OCI-LY3 (cell line): ENCODE measurements at regions not wholly inside any gene's neighbourhood (a gene's known extent, or its start where the extent isn't known, plus 50 kb on each side); places are given as distances from the start of the nearest gene placed in this dataset.

ENCODE experiments used
- H2AFZ ChIP-seq: fragments of 200-600, 300-600 bp; shearing (Covaris generic); 2 replicates; pipeline ENCODE4 v1.6.0; 2014; ENCODE audit warnings: antibody characterized with exemption, low read depth, low read length
- H3K27ac ChIP-seq: fragments of 200-600, 300-600 bp; sonication (generic); 2 replicates; pipeline ENCODE4 v1.5.1; 2014; ENCODE audit warnings: mild to moderate bottlenecking, low read length, moderate library complexity, mixed read lengths
- H3K27me3 ChIP-seq: fragments of 200-600, 300-600 bp; sonication (generic); 2 replicates; pipeline ENCODE4 v1.6.1; 2014; ENCODE audit warnings: low read depth, low read length, mixed read lengths
- H3K36me3 ChIP-seq: fragments of 200-600, 300-600 bp; sonication (generic); replicated peaks from 2 replicates; pipeline ENCODE3; 2014; ENCODE audit warnings: low read depth, low read length, mixed read lengths
- H3K4me1 ChIP-seq: fragments of 300-600, 200-600 bp; sonication (generic); 2 replicates; pipeline ENCODE4 v1.6.1; 2014; ENCODE audit warnings: low read length, mixed read lengths
- H3K4me2 ChIP-seq: fragments of 200-600, 300-600 bp; sonication (generic); 2 replicates; pipeline ENCODE4 v1.6.1; 2014; ENCODE audit warnings: low read length, mixed read lengths
- H3K4me3 ChIP-seq: fragments of 300-600, 200-600 bp; sonication (generic); 2 replicates; pipeline ENCODE4 v1.5.1; 2014; ENCODE audit warnings: antibody characterized with exemption, mild to moderate bottlenecking, low read length, moderate library complexity
- H3K79me2 ChIP-seq: fragments of 300-600, 200-600 bp; shearing (Covaris generic); 2 replicates; pipeline ENCODE4 v1.6.1; 2014; ENCODE audit warnings: mild to moderate bottlenecking, low read length, mixed read lengths
- H3K9ac ChIP-seq: fragments of 300-600, 200-600 bp; shearing (Covaris generic); 2 replicates; pipeline ENCODE4 v1.6.0; 2014; ENCODE audit warnings: mild to moderate bottlenecking, low read length, moderate library complexity
- H3K9me3 ChIP-seq: fragments of 200-600, 300-600 bp; shearing (Covaris generic); 2 replicates; pipeline ENCODE4 v1.6.1; 2014; ENCODE audit warnings: low read length, mixed read lengths; ENCODE audit not compliant: insufficient read depth
- H4K20me1 ChIP-seq: fragments of 200-600, 300-600 bp; sonication (generic); 2 replicates; pipeline ENCODE4 v1.6.1; 2016; ENCODE audit warnings: low read length, mixed read lengths; ENCODE audit not compliant: insufficient read depth
- CTCF ChIP-seq: fragments of 200-600, 300-600 bp; sonication (generic); IDR thresholded peaks from 2 replicates; pipeline ENCODE4 v1.5.1; 2014; ENCODE audit warnings: antibody characterized with exemption, low read length, low read depth
- EZH2phosphoT487 ChIP-seq: fragments of 200-600 bp; shearing (Covaris generic); IDR thresholded peaks from 2 replicates; pipeline ENCODE4 v1.6.1; 2018; ENCODE audit warnings: antibody characterized with exemption, mixed run types, low read depth

GRCh38 chr19:31171936-31172335 lies 177.3 kb downstream of the TSHZ3 start:
- Histone ChIP-seq H3K79me2 (no peaks in the 10 kb centered on the region), H4K20me1 (no peaks in the 10 kb centered on the region), H3K36me3 (no peaks in the 10 kb centered on the region), H3K9me3 (no peaks in the 10 kb centered on the region), H3K27ac (no peak overlapping the region), H2AFZ (no peak overlapping the region), H3K4me2 (no peak overlapping the region), H3K9ac (no peak overlapping the region), H3K4me3 (no peak overlapping the region), H3K4me1 (no peaks in the 10 kb centered on the region), H3K27me3 (no peaks in the 10 kb centered on the region)
- no peak for TF ChIP-seq EZH2phosphoT487
- TF ChIP-seq CTCF = no peak

DNA sequence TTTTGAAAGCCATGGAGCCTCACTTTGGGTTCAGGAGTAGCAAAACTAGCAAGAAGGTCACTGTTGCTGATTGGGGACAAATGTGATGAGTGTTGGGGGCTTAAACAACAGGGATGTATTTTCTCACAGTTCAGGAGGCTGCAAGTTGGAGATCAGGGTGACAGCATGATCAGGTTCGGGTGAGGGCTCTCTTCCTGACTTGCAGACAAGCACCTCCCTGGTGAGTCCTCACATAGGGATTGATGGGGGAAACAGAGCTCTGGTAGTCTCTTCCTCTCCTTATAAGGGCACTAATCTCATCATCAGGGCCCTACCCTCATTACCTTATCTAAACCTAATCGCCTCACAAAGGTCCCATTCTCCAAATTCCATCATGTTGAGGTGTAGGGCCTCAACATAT lies 179.2 kb downstream of the TSHZ3 start:
- Histone ChIP-seq H3K36me3 (no peaks in the 10 kb centered on the region), H3K4me2 (no peak overlapping the region), H3K27me3 (no peaks in the 10 kb centered on the region), H2AFZ (no peak overlapping the region), H4K20me1 (no peaks in the 10 kb centered on the region), H3K4me3 (no peak overlapping the region), H3K9ac (no peak overlapping the region), H3K4me1 (no peaks in the 10 kb centered on the region), H3K27ac (no peak overlapping the region), H3K79me2 (no peaks in the 10 kb centered on the region), H3K9me3 (no peaks in the 10 kb centered on the region)
- TF ChIP-seq EZH2phosphoT487 = no peak
- TF ChIP-seq CTCF = no peak

DNA sequence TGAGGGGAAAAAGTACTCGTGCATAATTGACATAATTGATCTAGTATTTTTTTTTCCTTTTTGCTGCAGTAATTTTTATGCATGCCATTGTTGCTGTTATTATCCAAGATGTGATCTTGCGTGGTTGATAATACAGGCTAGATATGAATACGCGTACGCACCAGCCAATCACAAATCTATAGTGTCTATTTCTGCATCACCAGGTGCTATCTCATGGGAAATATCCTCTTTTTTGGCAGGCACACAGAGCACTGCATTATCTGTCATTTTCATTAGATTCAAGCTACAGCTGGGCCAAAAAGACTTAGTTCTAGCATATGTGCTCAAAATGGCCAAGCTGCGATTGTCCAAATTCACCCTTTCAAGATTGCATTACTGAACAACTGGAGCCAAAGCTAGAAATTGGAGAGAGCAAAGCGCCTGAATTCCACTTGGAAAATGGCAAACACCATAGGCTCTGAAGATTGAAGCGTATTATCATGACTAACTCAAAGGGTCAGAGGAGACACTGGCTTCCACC lies 181.1 kb downstream of the TSHZ3 start:
- no peak overlapping the region for H3K4me2 ChIP-seq
- TF ChIP-seq EZH2phosphoT487 = no peak
- TF ChIP-seq CTCF = no peak
- H3K36me3 ChIP-seq = no peaks in the 10 kb centered on the region
- H4K20me1 ChIP-seq = no peaks in the 10 kb centered on the region
- no peak overlapping the region for H3K4me3 ChIP-seq
- H3K79me2 ChIP-seq = no peaks in the 10 kb centered on the region
- no peak overlapping the region for H3K27ac ChIP-seq
- H2AFZ ChIP-seq = no peak overlapping the region
- H3K9me3 ChIP-seq = no peaks in the 10 kb centered on the region
- H3K27me3 ChIP-seq = no peaks in the 10 kb centered on the region
- no peaks in the 10 kb centered on the region for H3K4me1 ChIP-seq
- no peak overlapping the region for H3K9ac ChIP-seq

GRCh38 chr19:31167690-31168089 lies 181.5 kb downstream of the TSHZ3 start:
- no peak overlapping the region for H3K9ac ChIP-seq
- H3K27ac ChIP-seq = no peak overlapping the region
- H3K9me3 ChIP-seq = no peaks in the 10 kb centered on the region
- H3K36me3 ChIP-seq = no peaks in the 10 kb centered on the region
- no peak for TF ChIP-seq EZH2phosphoT487
- TF ChIP-seq CTCF = no peak
- H3K79me2 ChIP-seq = no peaks in the 10 kb centered on the region
- no peak overlapping the region for H2AFZ ChIP-seq
- H3K4me1 ChIP-seq = no peaks in the 10 kb centered on the region
- no peaks in the 10 kb centered on the region for H3K27me3 ChIP-seq
- H3K4me3 ChIP-seq = no peak overlapping the region
- H4K20me1 ChIP-seq = no peaks in the 10 kb centered on the region
- no peak overlapping the region for H3K4me2 ChIP-seq
